CD4-positive, alpha-beta T cell (primary cell): ENCODE measurements at regions not wholly inside any gene's neighbourhood (a gene's known extent, or its start where the extent isn't known, plus 50 kb on each side); places are given as distances from the start of the nearest gene placed in this dataset.
"Not testable (repeated sequence)": the region's sequence is repeated elsewhere in the genome, so short reads cannot be mapped to it uniquely, and the experiment has no call there.

Source experiments
- ATAC-seq: fragments of 200-7000 bp; cut with Tn5 transposase; one replicate; pipeline ENCODE4 v1.10.0; 2022; ENCODE audit warnings: mild to moderate bottlenecking; ENCODE audit not compliant: poor library complexity
- CTCF ChIA-PET: fragments of 350-600 bp; sonication (Branson Sonifier 250); formaldehyde crosslinking; loops from one replicate; lab custom pipeline; 2021; ENCODE audit warnings: antibody characterized with exemption, inconsistent platforms; lab: Charles Lee
- POLR2A ChIA-PET: fragments of 350-600 bp; sonication (Branson Sonifier 250); formaldehyde crosslinking; loops from one replicate; lab custom pipeline; 2021; ENCODE audit warnings: antibody characterized with exemption, inconsistent platforms; lab: Charles Lee
- DNase-seq, 14 experiments: peaks; one replicate each; pipeline ENCODE4 v3.0.0-alpha.2; 2013 to 2020; ENCODE audit warnings: mixed read lengths in 2 of 14
- H3K27ac ChIP-seq, 2 donors: one replicate each; pipeline versions ENCODE4 v1.5.1 to v1.7.0; 2013; ENCODE audit warnings: low read length in 2 of 2, low read depth in 1 of 2, mild to moderate bottlenecking in 1 of 2
- H3K27me3 ChIP-seq, 2 experiments: 1 replicate in 1 of 2; 2 replicates in 1 of 2; pipeline versions ENCODE4 v1.6.1 to v1.7.0; 2013; ENCODE audit warnings: low read length in 2 of 2, control low read depth in 1 of 2, mild to moderate bottlenecking in 1 of 2, moderate library complexity in 1 of 2; ENCODE audit not compliant: insufficient read depth in 2 of 2, control insufficient read depth in 1 of 2
- H3K36me3 ChIP-seq: one replicate; pipeline ENCODE4 v1.6.1; 2013; ENCODE audit warnings: low read length, control low read depth; ENCODE audit not compliant: insufficient read depth
- H3K4me1 ChIP-seq: one replicate; pipeline ENCODE4 v1.6.1; 2013; ENCODE audit warnings: low read length, control low read depth; ENCODE audit not compliant: insufficient read depth
- H3K4me3 ChIP-seq: one replicate; pipeline ENCODE4 v1.5.1; 2013; ENCODE audit warnings: mild to moderate bottlenecking, low read length, moderate library complexity
- H3K9me3 ChIP-seq, 2 experiments: 1 replicate in 1 of 2; 2 replicates in 1 of 2; pipeline versions ENCODE4 v1.6.1 to v1.7.0; 2013; ENCODE audit warnings: low read length in 2 of 2, mild to moderate bottlenecking in 2 of 2, control low read depth in 1 of 2, moderate library complexity in 1 of 2; ENCODE audit not compliant: control insufficient read depth in 1 of 2, insufficient read depth in 1 of 2
- H3K27ac Mint-ChIP-seq: one replicate; pipeline ENCODE4 v1.8.0; 2020; ENCODE audit warnings: mixed read lengths
- H3K27me3 Mint-ChIP-seq: one replicate; pipeline ENCODE4 v1.8.0; 2021; ENCODE audit warnings: mixed read lengths
- H3K36me3 Mint-ChIP-seq: one replicate; pipeline ENCODE4 v1.8.0; 2021; ENCODE audit warnings: low read depth, mixed read lengths
- H3K4me1 Mint-ChIP-seq: one replicate; pipeline ENCODE4 v1.8.0; 2021; ENCODE audit warnings: low read depth, mixed read lengths
- H3K4me3 Mint-ChIP-seq: one replicate; pipeline ENCODE4 v1.8.0; 2020; ENCODE audit warnings: mild to moderate bottlenecking, mixed read lengths
- H3K9me3 Mint-ChIP-seq: one replicate; pipeline ENCODE4 v1.8.0; 2020; ENCODE audit warnings: mixed read lengths
- CTCF ChIP-seq: fragments of 200-600 bp; IDR thresholded peaks from one replicate; pipeline ENCODE4 v1.8.0; 2022; ENCODE audit warnings: antibody characterized with exemption, mild to moderate bottlenecking
- intact Hi-C, 2 experiments: fragments of 100-400 bp; cut with DNase I in 1 of 2; cut with micrococcal nuclease in 1 of 2; formaldehyde crosslinking; loops; one replicate each; pipeline versions ENCODE4 v1.15.1 to v1.9.0; 2023 to 2025; cut with DNase I, micrococcal nuclease

DNA sequence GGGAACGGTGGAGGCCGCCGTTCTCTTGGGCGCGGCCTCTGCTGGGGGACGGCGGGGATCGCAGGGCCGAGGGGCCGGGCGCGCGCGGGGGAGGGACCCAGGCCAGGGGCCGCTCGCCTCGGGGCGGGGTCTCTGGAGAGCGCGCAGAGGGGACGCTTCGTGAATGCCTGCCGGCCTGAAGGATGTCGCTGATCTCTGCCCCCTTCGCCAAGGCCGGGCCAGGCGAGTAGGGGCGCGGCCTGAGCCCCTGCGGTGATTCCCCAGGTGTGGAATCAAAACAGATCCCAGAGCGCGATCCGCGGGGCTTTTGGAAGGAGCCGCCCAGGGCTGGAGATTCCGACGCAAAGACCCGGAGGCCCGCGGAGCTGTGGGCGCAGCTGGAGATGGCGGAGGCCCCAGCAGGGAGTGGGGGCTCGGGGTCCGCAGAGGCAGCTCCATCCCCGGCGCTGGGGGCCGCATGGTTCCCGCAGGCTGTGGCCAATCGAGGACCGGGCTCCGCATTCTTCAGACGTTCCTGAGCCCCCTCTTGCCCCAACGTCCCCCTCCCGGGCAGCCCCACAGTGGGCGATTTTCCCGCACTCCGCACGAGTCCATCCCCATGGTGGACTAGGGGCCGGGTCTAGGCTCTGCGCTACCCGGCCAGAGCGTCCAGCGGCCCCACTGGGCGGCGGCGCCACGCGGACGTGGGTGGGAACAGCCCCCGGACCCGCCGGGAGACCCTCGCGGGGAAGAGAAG is 166.0 kb downstream of the ACTR3B start:
- no peaks in the 10 kb centered on the region for H3K4me1 Mint-ChIP-seq
- peaks cover 50% of the 10 kb centered on the region for H3K27me3 Mint-ChIP-seq
- H3K27ac Mint-ChIP-seq = no peak overlapping the region
- no peak overlapping the region for H3K4me3 Mint-ChIP-seq
- peaks cover 28 to 31% of the 10 kb centered on the region in 2 experiments for H3K27me3 ChIP-seq
- H3K4me1 ChIP-seq = no peaks in the 10 kb centered on the region
- H3K9me3 Mint-ChIP-seq = peaks cover 2% of the 10 kb centered on the region
- H3K27ac ChIP-seq = no peak overlapping the region
- no peaks in the 10 kb centered on the region for H3K36me3 ChIP-seq
- TF ChIP-seq CTCF = no peak
- CTCF ChIA-PET = no interaction called here
- H3K4me3 ChIP-seq = no peak overlapping the region
- no peak for DNase-seq
- POLR2A ChIA-PET = no interaction called here
- H3K9me3 ChIP-seq = peaks cover 9 to 17% of the 10 kb centered on the region in 2 experiments
- intact Hi-C loops = no loop called here
- H3K36me3 Mint-ChIP-seq = no peaks in the 10 kb centered on the region
- ATAC-seq = no peak

DNA sequence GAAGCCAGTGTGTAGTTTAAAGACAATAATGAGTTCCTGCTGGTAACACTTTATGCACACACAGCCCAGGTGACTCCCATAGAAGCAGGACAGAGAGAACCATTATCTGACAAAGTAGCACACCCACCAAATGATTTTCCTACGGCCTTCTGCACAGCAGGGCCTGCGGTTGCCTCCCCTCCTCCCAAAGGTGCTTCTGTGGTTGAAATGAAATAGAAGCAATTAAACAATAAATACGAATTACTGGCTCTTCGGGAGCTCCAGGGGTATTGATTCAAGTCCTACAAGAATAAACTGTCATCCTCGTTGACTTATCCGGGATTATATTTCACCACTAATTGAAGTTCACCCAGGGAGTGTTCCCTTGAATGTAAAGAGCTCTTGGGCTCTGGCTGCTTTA is 172.1 kb downstream of the ACTR3B start:
- ATAC-seq = no peak

DNA sequence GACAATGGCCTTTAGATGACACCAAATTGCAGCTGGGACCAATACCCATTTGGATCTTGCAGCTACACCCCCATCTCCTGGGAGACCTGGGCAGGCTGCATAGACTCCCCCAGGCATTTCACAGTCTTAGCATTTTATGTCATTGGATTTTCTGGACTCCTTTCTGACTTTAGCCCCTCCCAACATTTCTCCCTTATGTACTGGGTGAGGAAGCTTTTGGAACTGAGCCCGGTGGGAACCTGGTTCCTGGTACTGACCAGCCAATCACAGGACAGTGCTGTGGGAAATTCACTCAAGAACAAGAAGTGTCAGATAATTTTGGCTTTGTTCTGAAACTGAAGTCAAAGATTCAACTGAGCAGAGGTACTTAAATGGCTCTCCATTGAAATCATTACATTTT is 177.7 kb downstream of the ACTR3B start:
- Histone ChIP-seq H3K9me3 (no peaks in the 10 kb centered on the region), H3K27me3 (no peaks in the 10 kb centered on the region), H3K27ac (no peak overlapping the region), H3K36me3 (no peaks in the 10 kb centered on the region), H3K4me3 (no peak overlapping the region), H3K4me1 (no peaks in the 10 kb centered on the region)
- no peak overlapping the region for H3K27ac Mint-ChIP-seq
- no peak for TF ChIP-seq CTCF
- CTCF ChIA-PET = no interaction called here
- DNase-seq (no peak), ATAC-seq (no peak)
- H3K4me1 Mint-ChIP-seq = no peaks in the 10 kb centered on the region
- H3K36me3 Mint-ChIP-seq = no peaks in the 10 kb centered on the region
- intact Hi-C loops = no loop called here
- no peak overlapping the region for H3K4me3 Mint-ChIP-seq
- H3K9me3 Mint-ChIP-seq = no peaks in the 10 kb centered on the region
- POLR2A ChIA-PET = no interaction called here
- no peaks in the 10 kb centered on the region for H3K27me3 Mint-ChIP-seq

More for the DNA sequence above, 172.1 kb downstream of the ACTR3B start:
- Mint-ChIP-seq H3K9me3 (no peaks in the 10 kb centered on the region), H3K4me3 (no peak overlapping the region), H3K27me3 (peaks cover 10% of the 10 kb centered on the region), H3K36me3 (no peaks in the 10 kb centered on the region), H3K4me1 (no peaks in the 10 kb centered on the region), H3K27ac (no peak overlapping the region)
- intact Hi-C loops = no loop called here
- Histone ChIP-seq H3K36me3 (no peaks in the 10 kb centered on the region), H3K9me3 (no peaks in the 10 kb centered on the region), H3K4me3 (no peak overlapping the region), H3K4me1 (no peaks in the 10 kb centered on the region), H3K27me3 (peaks cover 1 to 2% of the 10 kb centered on the region in 2 experiments), H3K27ac (no peak overlapping the region)
- no peak for TF ChIP-seq CTCF
- ChIA-PET CTCF (no interaction called here), POLR2A (no interaction called here)
- no peak for DNase-seq

- H3K4me3 ChIP-seq, H3K27ac Mint-ChIP-seq, H3K36me3 Mint-ChIP-seq, H3K4me1 ChIP-seq, ATAC-seq, intact Hi-C loops, H3K36me3 ChIP-seq, DNase-seq, H3K27me3 ChIP-seq, H3K4me3 Mint-ChIP-seq, H3K9me3 Mint-ChIP-seq, H3K4me1 Mint-ChIP-seq, CTCF ChIA-PET, POLR2A ChIA-PET, H3K27ac ChIP-seq, H3K9me3 ChIP-seq: not testable (repeated sequence)
- peaks cover 12% of the 10 kb centered on the region for H3K27me3 Mint-ChIP-seq
Measured at GRCh38 chr7:152946616-152947015, 187.1 kb downstream of the ACTR3B start.
